Suprapubic skin (tissue), 3 donors: ENCODE measurements at regions not wholly inside any gene's neighbourhood (a gene's known extent, or its start where the extent isn't known, plus 50 kb on each side); places are given as distances from the start of the nearest gene placed in this dataset.

ENCODE experiments used
- CTCF ChIP-seq, 2 donors: fragments of 200-600 bp in 1 of 2; fragments of 450-650 bp in 1 of 2; sonication (generic) in 1 of 2; IDR thresholded peaks; one replicate each; pipeline ENCODE4 v1.5.1; 2016 to 2019; ENCODE audit warnings: antibody characterized with exemption in 2 of 2, mild to moderate bottlenecking in 1 of 2, moderate library complexity in 1 of 2
- POLR2A ChIP-seq, 2 donors: fragments of 450-650 bp; IDR thresholded peaks; one replicate each; pipeline ENCODE4 v1.6.1; 2017; ENCODE audit warnings: antibody characterized with exemption in 2 of 2, mild to moderate bottlenecking in 2 of 2, moderate library complexity in 2 of 2

GRCh38 chr13:61111529-61111928, 304.1 kb downstream of the PCDH20 start:
- TF ChIP-seq CTCF (IDR thresholded peaks at IDR 0.05) (no peak), POLR2A (IDR thresholded peaks at IDR 0.05) (no peak)
